Keratinocyte (primary cell): ENCODE measurements at regions not wholly inside any gene's neighbourhood (a gene's known extent, or its start where the extent isn't known, plus 50 kb on each side); places are given as distances from the start of the nearest gene placed in this dataset.

ENCODE experiments used
- DNase-seq: peaks from one replicate; pipeline ENCODE4 v3.0.0-alpha.2; 2011; ENCODE audit warnings: low read depth, missing footprints, low spot score
- FAIRE-seq: peaks from 2 replicates; lab custom pipeline; 2011; peaks lifted over from hg19 to GRCh38; lab: Jason Lieb, UNC
- H2AFZ ChIP-seq: 2 replicates; pipeline ENCODE4 v1.6.0; 2012; ENCODE audit warnings: low read length, control low read depth, inconsistent platforms; ENCODE audit not compliant: control insufficient read depth
- H3K27ac ChIP-seq: 2 replicates; pipeline ENCODE4 v1.5.1; 2011; ENCODE audit warnings: low read length; ENCODE audit not compliant: control insufficient read depth, insufficient read depth
- H3K27me3 ChIP-seq: 3 replicates; pipeline ENCODE4 v1.6.0; 2011; ENCODE audit warnings: low read length; ENCODE audit not compliant: control insufficient read depth, insufficient read depth; ENCODE audit errors: extremely low read depth
- H3K36me3 ChIP-seq, 2 experiments: 2 replicates in 1 of 2; 3 replicates in 1 of 2; pipeline ENCODE4 v1.5.1; 2011; ENCODE audit warnings: low read length in 2 of 2, mild to moderate bottlenecking in 1 of 2; ENCODE audit not compliant: control insufficient read depth in 2 of 2, insufficient read depth in 2 of 2; ENCODE audit errors: extremely low read depth in 1 of 2
- H3K4me1 ChIP-seq: 3 replicates; pipeline ENCODE4 v1.5.1; 2011; ENCODE audit warnings: low read length; ENCODE audit not compliant: control insufficient read depth, insufficient read depth; ENCODE audit errors: extremely low read depth
- H3K4me2 ChIP-seq: 3 replicates; pipeline ENCODE4 v1.6.0; 2011; ENCODE audit warnings: low read depth, low read length; ENCODE audit not compliant: control insufficient read depth, insufficient read depth; ENCODE audit errors: extremely low read depth
- H3K4me3 ChIP-seq, 3 experiments: fragments of 200-600 bp in 1 of 3; sonication (generic) in 1 of 3; 2 replicates in 2 of 3; 3 replicates in 1 of 3; pipeline ENCODE4 v1.5.1; 2011 to 2016; ENCODE audit warnings: low read length in 3 of 3, mild to moderate bottlenecking in 3 of 3, control low read depth in 2 of 3, inconsistent platforms in 1 of 3, low read depth in 1 of 3, mixed read lengths in 1 of 3, mixed run types in 1 of 3, moderate library complexity in 1 of 3; ENCODE audit not compliant: control insufficient read depth in 2 of 3, insufficient read depth in 2 of 3; ENCODE audit errors: extremely low read depth in 1 of 3
- H3K79me2 ChIP-seq: 2 replicates; pipeline ENCODE4 v1.6.0; 2012; ENCODE audit warnings: low read length; ENCODE audit not compliant: control insufficient read depth, insufficient read depth
- H3K9ac ChIP-seq: 3 replicates; pipeline ENCODE4 v1.6.0; 2011; ENCODE audit warnings: low read length; ENCODE audit not compliant: control insufficient read depth, insufficient read depth; ENCODE audit errors: extremely low read depth
- H3K9me1 ChIP-seq: 3 replicates; pipeline ENCODE4 v1.6.0; 2011; ENCODE audit warnings: low read length; ENCODE audit not compliant: control insufficient read depth, insufficient read depth; ENCODE audit errors: extremely low read depth
- H3K9me3 ChIP-seq: 2 replicates; pipeline ENCODE4 v1.5.1; 2012; ENCODE audit warnings: low read depth, low read length; ENCODE audit not compliant: control insufficient read depth
- H4K20me1 ChIP-seq: 3 replicates; pipeline ENCODE4 v1.6.0; 2011; ENCODE audit warnings: low read length; ENCODE audit not compliant: control insufficient read depth, insufficient read depth; ENCODE audit errors: extremely low read depth
- EZH2 ChIP-seq: IDR thresholded peaks from one replicate; pipeline ENCODE4 v1.6.1; 2012; ENCODE audit warnings: inconsistent platforms, mild to moderate bottlenecking, low read length, moderate library complexity
- dilution Hi-C: fragments of 300-500 bp; cut with MboI; formaldehyde crosslinking; loops from one replicate; pipeline ENCODE4 v1.7.0; 2020; ENCODE audit warnings: low sequenced_read_pairs; ENCODE audit not compliant: extremely low pct_ligation_motif_present
- TF ChIP-seq, protein P1 (sequence below), 3 experiments: IDR thresholded peaks in 1 of 3; conservative IDR thresholded peaks in 1 of 3; optimal IDR thresholded peaks in 1 of 3; 2 replicates in 2 of 3; 3 replicates in 1 of 3; pipeline versions ENCODE3 to v1.5.1; 2011; ENCODE audit warnings: low read length in 3 of 3, mild to moderate bottlenecking in 3 of 3, moderate library complexity in 2 of 3, control low read depth in 1 of 3, inconsistent platforms in 1 of 3; ENCODE audit not compliant: insufficient read depth in 2 of 3; ENCODE audit errors: extremely low read depth in 1 of 3

GRCh38 chr18:67179726-67180125, 336.8 kb downstream of the DSEL start:
- H3K36me3 ChIP-seq: no peaks in the 10 kb centered on the region
- no peak overlapping the region for H3K27ac ChIP-seq
- TF ChIP-seq, protein P1, sequence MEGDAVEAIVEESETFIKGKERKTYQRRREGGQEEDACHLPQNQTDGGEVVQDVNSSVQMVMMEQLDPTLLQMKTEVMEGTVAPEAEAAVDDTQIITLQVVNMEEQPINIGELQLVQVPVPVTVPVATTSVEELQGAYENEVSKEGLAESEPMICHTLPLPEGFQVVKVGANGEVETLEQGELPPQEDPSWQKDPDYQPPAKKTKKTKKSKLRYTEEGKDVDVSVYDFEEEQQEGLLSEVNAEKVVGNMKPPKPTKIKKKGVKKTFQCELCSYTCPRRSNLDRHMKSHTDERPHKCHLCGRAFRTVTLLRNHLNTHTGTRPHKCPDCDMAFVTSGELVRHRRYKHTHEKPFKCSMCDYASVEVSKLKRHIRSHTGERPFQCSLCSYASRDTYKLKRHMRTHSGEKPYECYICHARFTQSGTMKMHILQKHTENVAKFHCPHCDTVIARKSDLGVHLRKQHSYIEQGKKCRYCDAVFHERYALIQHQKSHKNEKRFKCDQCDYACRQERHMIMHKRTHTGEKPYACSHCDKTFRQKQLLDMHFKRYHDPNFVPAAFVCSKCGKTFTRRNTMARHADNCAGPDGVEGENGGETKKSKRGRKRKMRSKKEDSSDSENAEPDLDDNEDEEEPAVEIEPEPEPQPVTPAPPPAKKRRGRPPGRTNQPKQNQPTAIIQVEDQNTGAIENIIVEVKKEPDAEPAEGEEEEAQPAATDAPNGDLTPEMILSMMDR (optimal IDR thresholded peaks at IDR 0.05 in 1 of 3, IDR thresholded peaks at IDR 0.05 in 1 of 3, conservative IDR thresholded peaks at IDR 0.05 in 1 of 3; ENCODE audit: extremely low read depth in 1 of 3, insufficient read depth in 2 of 3, low read length in 3 of 3): no peak
- no peak for TF ChIP-seq EZH2
- H3K4me3 ChIP-seq: no peak overlapping the region
- H3K4me1 ChIP-seq: no peaks in the 10 kb centered on the region
- H3K79me2 ChIP-seq: no peaks in the 10 kb centered on the region
- no peaks in the 10 kb centered on the region for H3K9me3 ChIP-seq
- H3K9me1 ChIP-seq: no peaks in the 10 kb centered on the region
- no peaks in the 10 kb centered on the region for H4K20me1 ChIP-seq
- H2AFZ ChIP-seq: no peak overlapping the region
- H3K9ac ChIP-seq: no peak overlapping the region
- FAIRE-seq: no peak
- dilution Hi-C loops: no loop called here
- no peaks in the 10 kb centered on the region for H3K27me3 ChIP-seq
- no peak for DNase-seq
- H3K4me2 ChIP-seq: no peak overlapping the region

GRCh38 chr18:67159662-67160061, 356.9 kb downstream of the DSEL start:
- Histone ChIP-seq H3K27me3 (no peaks in the 10 kb centered on the region), H3K4me2 (no peak overlapping the region), H3K4me1 (no peaks in the 10 kb centered on the region), H3K27ac (no peak overlapping the region), H3K9ac (no peak overlapping the region), H3K9me1 (no peaks in the 10 kb centered on the region), H3K9me3 (no peaks in the 10 kb centered on the region), H3K36me3 (no peaks in the 10 kb centered on the region), H4K20me1 (no peaks in the 10 kb centered on the region), H2AFZ (no peak overlapping the region), H3K4me3 (no peak overlapping the region), H3K79me2 (no peaks in the 10 kb centered on the region)
- dilution Hi-C loops: no loop called here
- TF ChIP-seq, protein P1 (optimal IDR thresholded peaks at IDR 0.05 in 1 of 3, IDR thresholded peaks at IDR 0.05 in 1 of 3, conservative IDR thresholded peaks at IDR 0.05 in 1 of 3; ENCODE audit: extremely low read depth in 1 of 3, insufficient read depth in 2 of 3, low read length in 3 of 3): no peak
- no peak for TF ChIP-seq EZH2
- DNase-seq (no peak), FAIRE-seq (no peak)
